K562 (cell line): ENCODE measurements at regions not wholly inside any gene's neighbourhood (a gene's known extent, or its start where the extent isn't known, plus 50 kb on each side); places are given as distances from the start of the nearest gene placed in this dataset.

Experiments used
- ATAC-seq: fragments of 200-7000 bp; cut with Tn5 transposase; 3 replicates; pipeline ENCODE4 v1.9.1; 2020; ENCODE audit warnings: moderate library complexity
- BruUV-seq: library from RNA; stranded (reverse); fragments of 400-500 nt; replicated peaks from 2 replicates; lab custom pipeline; 2021; lab: Mats Ljungman, UMichigan
- CTCF ChIA-PET: fragments of 300-600 bp; formaldehyde crosslinking; extraction: SDS; loops from one replicate; lab custom pipeline; 2021; ENCODE audit warnings: low intra/inter-chr PET ratio; lab: Yijun Ruan, JAX
- POLR2A ChIA-PET: fragments of 300-600, 350-650 bp; sonication (Branson Sonifier 250); formaldehyde crosslinking; extraction: SDS; loops from one replicate; lab custom pipeline; 2021; ENCODE audit warnings: antibody characterized with exemption, inconsistent platforms; lab: Yijun Ruan, JAX
- DNase-seq, 4 experiments: peaks; one replicate each; pipeline versions ENCODE4 v3.0.0 to v3.0.0-alpha.2; 2011 to 2018; ENCODE audit warnings: low spot score in 3 of 4, mixed read lengths in 3 of 4; ENCODE audit errors: extremely low read depth in 1 of 4
- FAIRE-seq: peaks from 2 replicates; lab custom pipeline; 2011; peaks lifted over from hg19 to GRCh38; lab: Jason Lieb, UNC
- H2AFZ ChIP-seq: 2 replicates; pipeline ENCODE4 v1.6.0; 2011; ENCODE audit warnings: low read depth, low read length, control low read depth, inconsistent platforms
- H3K27ac ChIP-seq: fragments of 200-600 bp; 3 replicates; pipeline ENCODE4 v1.8.0; 2011; ENCODE audit warnings: low read depth, mild to moderate bottlenecking, control low read depth, inconsistent platforms, low read length, moderate library complexity, mixed read lengths; ENCODE audit errors: extremely low read depth
- H3K27me3 ChIP-seq, 2 experiments: fragments of 300-600 bp in 1 of 2; 2 replicates in 1 of 2; 3 replicates in 1 of 2; pipeline versions ENCODE4 v1.6.0 to v1.8.0; 2011; ENCODE audit warnings: inconsistent platforms in 2 of 2, low read length in 2 of 2, mild to moderate bottlenecking in 1 of 2, mixed read lengths in 1 of 2, moderate library complexity in 1 of 2; ENCODE audit not compliant: control insufficient read depth in 2 of 2, insufficient read depth in 2 of 2
- H3K36me3 ChIP-seq: fragments of 300-600 bp; 3 replicates; pipeline ENCODE4 v1.8.0; 2011; ENCODE audit warnings: mild to moderate bottlenecking, low read length, inconsistent platforms; ENCODE audit not compliant: control insufficient read depth, insufficient read depth
- H3K4me1 ChIP-seq, 2 experiments: fragments of 200-600 bp in 1 of 2; replicated peaks in 1 of 2; 2 replicates in 1 of 2; 3 replicates in 1 of 2; pipeline versions ENCODE4 v1.5.1 to v1.8.0; 2011; ENCODE audit warnings: inconsistent platforms in 2 of 2, low read length in 2 of 2, mild to moderate bottlenecking in 1 of 2, mixed read lengths in 1 of 2, moderate library complexity in 1 of 2; ENCODE audit not compliant: control insufficient read depth in 2 of 2, insufficient read depth in 2 of 2
- H3K4me2 ChIP-seq: 2 replicates; pipeline ENCODE4 v1.6.1; 2011; ENCODE audit warnings: low read length, control low read depth, inconsistent platforms, mixed read lengths; ENCODE audit not compliant: insufficient read depth
- H3K4me3 ChIP-seq: fragments of 200-600 bp; sonication (generic), shearing (Covaris generic); 2 replicates; pipeline ENCODE4 v1.5.1; 2016; ENCODE audit warnings: control low read depth, inconsistent platforms
- H3K79me2 ChIP-seq: fragments of 200-600 bp; 3 replicates; pipeline ENCODE4 v1.8.0; 2011; ENCODE audit warnings: low read length, inconsistent platforms; ENCODE audit not compliant: control insufficient read depth, insufficient read depth
- H3K9ac ChIP-seq, 2 experiments: 2 replicates each; pipeline versions ENCODE4 v1.6.0 to v1.6.1; 2011; ENCODE audit warnings: low read depth in 2 of 2, low read length in 2 of 2, control low read depth in 1 of 2, inconsistent platforms in 1 of 2, mild to moderate bottlenecking in 1 of 2, mixed read lengths in 1 of 2; ENCODE audit not compliant: insufficient read depth in 1 of 2
- H3K9me1 ChIP-seq: one replicate; pipeline ENCODE4 v1.6.0; 2011; ENCODE audit warnings: inconsistent platforms, mild to moderate bottlenecking, low read length, moderate library complexity; ENCODE audit not compliant: control insufficient read depth, insufficient read depth
- H3K9me3 ChIP-seq: replicated peaks from 2 replicates; pipeline ENCODE4 v1.5.1; 2011; ENCODE audit warnings: low read depth, low read length, inconsistent platforms; ENCODE audit not compliant: control insufficient read depth, insufficient read depth
- H4K20me1 ChIP-seq: replicated peaks from 2 replicates; pipeline ENCODE4 v1.6.1; 2011; ENCODE audit warnings: low read length, inconsistent platforms, mixed read lengths; ENCODE audit not compliant: control insufficient read depth, insufficient read depth
- CREBBP ChIP-seq: IDR thresholded peaks from one replicate; pipeline ENCODE4 v1.6.1; 2012; ENCODE audit warnings: low read depth, mild to moderate bottlenecking, control low read depth, inconsistent platforms, low read length
- SPI1 ChIP-seq: IDR thresholded peaks from 2 replicates; pipeline ENCODE4 v1.6.1; 2011; ENCODE audit warnings: low read depth, low read length, control low read depth, borderline replicate concordance
- TCF7L2 ChIP-seq: fragments of 150-350 bp; IDR thresholded peaks from 2 replicates; pipeline ENCODE4 v1.6.1; 2016; ENCODE audit warnings: low read depth, mild to moderate bottlenecking, low read length, moderate library complexity
- ZNF316 ChIP-seq: fragments of 450-650 bp; IDR thresholded peaks from 2 replicates; pipeline ENCODE4 v1.6.1; 2016
- WGBS: fragments of 100-300 bp; shearing (Covaris generic); methylation state at CpG from one replicate; pipeline ENCODE4 v1.1.6; 2016; ENCODE audit warnings: low coverage, mixed read lengths; ENCODE audit not compliant: insufficient coverage; ENCODE audit errors: missing lambda C conversion rate; 5-methylcytosine and 5-hydroxymethylcytosine counted together
- in situ Hi-C: fragments of 300-500 bp; cut with MboI; formaldehyde crosslinking; loops from 4 replicates; pipeline ENCODE4 v1.15.0; 2018; ENCODE audit warnings: inconsistent platforms, mixed read lengths
- intact Hi-C: fragments of 100-400 bp; cut with micrococcal nuclease; formaldehyde crosslinking; loops from 2 replicates; pipeline ENCODE4 v1.14.2; 2022
- TF ChIP-seq, protein P1 (sequence below): sonication (generic); formaldehyde crosslinking; IDR thresholded peaks from 2 replicates; pipeline ENCODE4 v1.8.0; 2022; ENCODE audit warnings: mild to moderate bottlenecking, missing genetic modification reagents, borderline replicate concordance
- TF ChIP-seq, protein P2 (sequence below): sonication (generic); formaldehyde crosslinking; IDR thresholded peaks from 2 replicates; pipeline ENCODE4 v1.8.1; 2023; ENCODE audit warnings: mild to moderate bottlenecking, missing genetic modification reagents

DNA sequence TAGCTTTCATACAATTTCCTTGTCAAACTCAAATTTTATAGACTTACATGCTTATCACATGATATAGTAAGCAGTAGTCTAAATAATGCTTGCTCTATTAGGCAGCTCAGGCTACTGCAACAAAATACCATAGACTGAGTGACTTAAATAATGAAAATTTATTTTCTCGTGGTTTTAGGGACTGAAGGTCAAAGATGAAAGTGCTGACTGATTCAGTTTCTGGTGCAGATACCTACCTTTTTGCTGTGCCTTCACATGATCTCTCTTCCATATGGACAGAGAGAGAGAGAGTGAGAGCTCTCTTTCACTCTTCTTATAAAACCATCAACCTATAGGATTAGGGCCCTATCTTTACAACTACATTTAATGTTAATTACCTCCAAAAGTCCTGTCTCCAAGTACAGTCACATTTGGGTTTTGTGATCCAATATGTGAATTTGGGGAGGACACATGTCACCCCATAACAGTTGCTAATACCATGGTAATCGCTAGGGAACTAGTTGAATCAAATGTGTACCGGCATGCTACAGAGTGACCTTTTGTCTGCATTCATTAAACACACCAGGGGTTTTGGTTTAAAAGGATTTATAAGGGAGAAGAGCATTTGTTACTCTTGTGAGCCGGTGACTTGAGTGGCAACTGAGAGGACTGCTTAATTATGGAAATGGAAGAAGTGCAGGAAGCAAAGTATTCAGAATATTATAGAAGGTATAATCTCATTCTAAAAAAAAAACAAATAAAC is 723.4 kb upstream of the LRRTM4 start:
- Histone ChIP-seq H3K27ac (no peak overlapping the region), H3K4me2 (no peak overlapping the region), H3K27me3 (no peaks in the 10 kb centered on the region), H3K79me2 (no peaks in the 10 kb centered on the region), H3K4me1 (no peaks in the 10 kb centered on the region), H3K9ac (no peak overlapping the region), H3K9me1 (no peaks in the 10 kb centered on the region), H4K20me1 (no peaks in the 10 kb centered on the region), H3K36me3 (no peaks in the 10 kb centered on the region), H2AFZ (no peak overlapping the region), H3K4me3 (no peak overlapping the region), H3K9me3 (no peaks in the 10 kb centered on the region)
- DNase-seq (no peak), ATAC-seq (no peak), FAIRE-seq (no peak)
- no TSS peak for BruUV-seq
- WGBS = 10% methylated on average over 4 of the region's 4 CpGs
- intact Hi-C loops (no loop called here), in situ Hi-C loops (no loop called here)
- peak; percentile 4; the same call in 1 of the 2 replicates for TF ChIP-seq ZNF316
- TF ChIP-seq, protein P1, sequence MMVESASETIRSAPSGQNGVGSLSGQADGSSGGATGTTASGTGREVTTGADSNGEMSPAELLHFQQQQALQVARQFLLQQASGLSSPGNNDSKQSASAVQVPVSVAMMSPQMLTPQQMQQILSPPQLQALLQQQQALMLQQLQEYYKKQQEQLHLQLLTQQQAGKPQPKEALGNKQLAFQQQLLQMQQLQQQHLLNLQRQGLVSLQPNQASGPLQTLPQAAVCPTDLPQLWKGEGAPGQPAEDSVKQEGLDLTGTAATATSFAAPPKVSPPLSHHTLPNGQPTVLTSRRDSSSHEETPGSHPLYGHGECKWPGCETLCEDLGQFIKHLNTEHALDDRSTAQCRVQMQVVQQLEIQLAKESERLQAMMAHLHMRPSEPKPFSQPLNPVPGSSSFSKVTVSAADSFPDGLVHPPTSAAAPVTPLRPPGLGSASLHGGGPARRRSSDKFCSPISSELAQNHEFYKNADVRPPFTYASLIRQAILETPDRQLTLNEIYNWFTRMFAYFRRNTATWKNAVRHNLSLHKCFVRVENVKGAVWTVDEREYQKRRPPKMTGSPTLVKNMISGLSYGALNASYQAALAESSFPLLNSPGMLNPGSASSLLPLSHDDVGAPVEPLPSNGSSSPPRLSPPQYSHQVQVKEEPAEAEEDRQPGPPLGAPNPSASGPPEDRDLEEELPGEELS (CRISPR knock-in tag) = no peak
- ChIA-PET POLR2A (no interaction called here), CTCF (no interaction called here)

DNA sequence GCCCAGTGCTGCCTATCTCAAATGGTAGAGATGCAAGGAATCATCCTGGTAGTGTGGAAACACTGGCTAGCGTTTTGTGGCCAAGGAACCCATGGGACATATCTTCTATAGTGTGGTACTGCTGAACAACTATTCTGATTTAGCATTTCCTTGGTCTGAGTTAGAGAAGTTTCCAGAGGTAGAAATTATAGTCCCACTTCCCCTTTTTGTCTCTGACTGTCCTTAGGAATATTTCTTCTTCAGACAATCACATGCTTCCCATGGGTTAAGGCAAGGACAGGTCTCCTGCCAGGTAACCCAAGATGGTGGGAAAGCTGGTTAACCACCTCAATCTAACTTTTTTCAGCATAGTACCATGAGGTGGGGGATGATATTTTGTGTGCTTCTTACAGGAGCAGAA is 729.5 kb upstream of the LRRTM4 start:
- Histone ChIP-seq H3K4me1 (no peaks in the 10 kb centered on the region), H2AFZ (no peak overlapping the region), H3K9me1 (no peaks in the 10 kb centered on the region), H3K4me3 (no peak overlapping the region), H3K9ac (no peak overlapping the region), H3K27ac (no peak overlapping the region), H3K27me3 (no peaks in the 10 kb centered on the region), H3K9me3 (no peaks in the 10 kb centered on the region), H3K79me2 (no peaks in the 10 kb centered on the region), H3K4me2 (no peak overlapping the region), H3K36me3 (no peaks in the 10 kb centered on the region), H4K20me1 (no peaks in the 10 kb centered on the region)
- TF ChIP-seq, protein P2, sequence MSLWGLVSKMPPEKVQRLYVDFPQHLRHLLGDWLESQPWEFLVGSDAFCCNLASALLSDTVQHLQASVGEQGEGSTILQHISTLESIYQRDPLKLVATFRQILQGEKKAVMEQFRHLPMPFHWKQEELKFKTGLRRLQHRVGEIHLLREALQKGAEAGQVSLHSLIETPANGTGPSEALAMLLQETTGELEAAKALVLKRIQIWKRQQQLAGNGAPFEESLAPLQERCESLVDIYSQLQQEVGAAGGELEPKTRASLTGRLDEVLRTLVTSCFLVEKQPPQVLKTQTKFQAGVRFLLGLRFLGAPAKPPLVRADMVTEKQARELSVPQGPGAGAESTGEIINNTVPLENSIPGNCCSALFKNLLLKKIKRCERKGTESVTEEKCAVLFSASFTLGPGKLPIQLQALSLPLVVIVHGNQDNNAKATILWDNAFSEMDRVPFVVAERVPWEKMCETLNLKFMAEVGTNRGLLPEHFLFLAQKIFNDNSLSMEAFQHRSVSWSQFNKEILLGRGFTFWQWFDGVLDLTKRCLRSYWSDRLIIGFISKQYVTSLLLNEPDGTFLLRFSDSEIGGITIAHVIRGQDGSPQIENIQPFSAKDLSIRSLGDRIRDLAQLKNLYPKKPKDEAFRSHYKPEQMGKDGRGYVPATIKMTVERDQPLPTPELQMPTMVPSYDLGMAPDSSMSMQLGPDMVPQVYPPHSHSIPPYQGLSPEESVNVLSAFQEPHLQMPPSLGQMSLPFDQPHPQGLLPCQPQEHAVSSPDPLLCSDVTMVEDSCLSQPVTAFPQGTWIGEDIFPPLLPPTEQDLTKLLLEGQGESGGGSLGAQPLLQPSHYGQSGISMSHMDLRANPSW (CRISPR knock-in tag) = no peak
- TF ChIP-seq SPI1 (peak; percentile 54; the same call in 1 of the 2 replicates), CREBBP (no peak), TCF7L2 (no peak)
- POLR2A ChIA-PET = no interaction called here
- intact Hi-C loops = no loop called here
- CTCF ChIA-PET = no interaction called here
- BruUV-seq = no TSS peak
- ATAC-seq = no peak
- WGBS = 23% methylated on average over 1 of the region's 1 CpG
- no peak for FAIRE-seq
- in situ Hi-C loops = no loop called here
- DNase-seq = no peak
